ENCODE measurements at regions not wholly inside any gene's neighbourhood (a gene's known extent, or its start where the extent isn't known, plus 50 kb on each side); places are given as distances from the start of the nearest gene placed in this dataset.
A peak's percentile ranks its signal among the peaks of the same experiment; 100 is the strongest.

DNA sequence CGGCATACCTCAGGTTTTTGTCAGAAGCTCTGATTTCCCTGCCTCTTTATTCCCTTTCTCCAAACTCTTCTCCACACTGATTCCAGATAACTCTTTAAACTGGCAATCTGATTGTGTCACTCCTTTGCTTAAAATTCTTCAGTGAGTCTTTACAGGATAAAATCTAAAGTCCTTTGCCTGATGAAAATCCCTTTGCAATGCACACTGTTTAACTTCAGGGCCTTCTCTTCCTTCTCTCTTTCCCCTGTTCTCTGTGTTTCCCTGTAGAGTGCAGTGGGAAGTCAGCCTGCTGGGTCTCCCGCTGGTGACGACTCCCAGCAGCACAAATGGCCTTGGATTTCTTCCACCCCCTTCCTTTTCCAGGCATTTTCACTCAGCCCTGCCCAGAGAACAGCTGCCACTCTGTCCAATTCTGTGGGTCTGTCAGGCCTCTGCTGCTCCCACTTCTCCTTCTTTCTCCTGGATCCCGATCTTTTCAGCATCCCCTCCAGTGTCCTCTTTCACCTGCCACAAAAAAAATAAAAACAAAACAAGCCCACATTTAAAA, 189.9 kb upstream of the NWD2 start:
- TF ChIP-seq, protein P1, sequence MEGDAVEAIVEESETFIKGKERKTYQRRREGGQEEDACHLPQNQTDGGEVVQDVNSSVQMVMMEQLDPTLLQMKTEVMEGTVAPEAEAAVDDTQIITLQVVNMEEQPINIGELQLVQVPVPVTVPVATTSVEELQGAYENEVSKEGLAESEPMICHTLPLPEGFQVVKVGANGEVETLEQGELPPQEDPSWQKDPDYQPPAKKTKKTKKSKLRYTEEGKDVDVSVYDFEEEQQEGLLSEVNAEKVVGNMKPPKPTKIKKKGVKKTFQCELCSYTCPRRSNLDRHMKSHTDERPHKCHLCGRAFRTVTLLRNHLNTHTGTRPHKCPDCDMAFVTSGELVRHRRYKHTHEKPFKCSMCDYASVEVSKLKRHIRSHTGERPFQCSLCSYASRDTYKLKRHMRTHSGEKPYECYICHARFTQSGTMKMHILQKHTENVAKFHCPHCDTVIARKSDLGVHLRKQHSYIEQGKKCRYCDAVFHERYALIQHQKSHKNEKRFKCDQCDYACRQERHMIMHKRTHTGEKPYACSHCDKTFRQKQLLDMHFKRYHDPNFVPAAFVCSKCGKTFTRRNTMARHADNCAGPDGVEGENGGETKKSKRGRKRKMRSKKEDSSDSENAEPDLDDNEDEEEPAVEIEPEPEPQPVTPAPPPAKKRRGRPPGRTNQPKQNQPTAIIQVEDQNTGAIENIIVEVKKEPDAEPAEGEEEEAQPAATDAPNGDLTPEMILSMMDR (IDR thresholded peaks at IDR 0.05; ENCODE audit: low read depth, low read length): no peak
- no peak overlapping the region for H3K4me3 ChIP-seq (ENCODE audit: low read depth, low read length)
- DNase-seq (ENCODE audit: low read depth): no peak

DNA sequence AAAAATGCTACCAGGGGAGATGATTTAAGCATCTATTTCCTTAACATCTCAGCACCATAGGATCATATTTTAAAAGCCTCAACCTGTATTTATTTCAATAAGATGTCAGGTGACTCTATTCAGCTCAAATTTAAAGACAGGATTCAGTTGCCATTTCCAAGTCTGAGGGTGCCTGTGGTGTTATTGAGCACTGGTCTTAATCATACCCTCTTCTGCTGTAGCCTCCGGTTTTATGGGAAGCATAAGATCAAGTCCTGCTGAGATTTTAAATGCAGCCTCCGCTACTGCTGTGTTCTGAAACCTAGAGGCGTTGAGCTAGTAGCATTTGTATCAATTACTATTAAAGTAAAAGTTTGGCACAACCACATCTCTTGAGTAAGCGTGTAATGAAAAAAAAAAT, 185.7 kb upstream of the NWD2 start:
- no peak for DNase-seq (ENCODE audit: low read depth)
- TF ChIP-seq, protein P1 (IDR thresholded peaks at IDR 0.05; ENCODE audit: low read depth, low read length): no peak
- TF ChIP-seq, protein P2, sequence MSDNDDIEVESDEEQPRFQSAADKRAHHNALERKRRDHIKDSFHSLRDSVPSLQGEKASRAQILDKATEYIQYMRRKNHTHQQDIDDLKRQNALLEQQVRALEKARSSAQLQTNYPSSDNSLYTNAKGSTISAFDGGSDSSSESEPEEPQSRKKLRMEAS (IDR thresholded peaks at IDR 0.05; ENCODE audit: low read depth, low read length): no peak
- TF ChIP-seq POLR2A (IDR thresholded peaks at IDR 0.05; ENCODE audit: extremely low read depth, insufficient read length) (no peak), MYC (IDR thresholded peaks at IDR 0.05; ENCODE audit: low read depth, low read length) (no peak)
- H3K4me3 ChIP-seq (ENCODE audit: low read depth, low read length): no peak overlapping the region

DNA sequence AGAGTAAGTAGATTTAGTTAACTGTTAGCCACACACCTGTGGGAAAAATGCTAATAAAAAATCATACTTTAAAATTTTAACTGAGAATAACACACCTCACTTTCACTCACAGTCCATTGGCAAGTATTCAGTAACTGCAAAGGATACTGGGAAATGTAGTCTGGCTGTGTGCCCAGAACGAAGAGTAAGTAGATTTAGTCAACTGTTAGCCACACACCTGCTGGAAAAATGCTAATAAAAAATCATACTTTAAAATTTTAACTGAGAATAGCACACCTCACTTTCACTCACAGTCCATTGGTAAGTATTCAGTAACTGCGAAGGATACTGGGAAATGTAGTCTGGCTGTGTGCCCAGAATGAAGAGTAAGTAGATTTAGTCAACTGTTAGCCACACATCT, 178.4 kb upstream of the NWD2 start:
- DNase-seq (ENCODE audit: low read depth): no peak
- TF ChIP-seq, protein P2 (IDR thresholded peaks at IDR 0.05; ENCODE audit: low read depth, low read length): no peak

DNA sequence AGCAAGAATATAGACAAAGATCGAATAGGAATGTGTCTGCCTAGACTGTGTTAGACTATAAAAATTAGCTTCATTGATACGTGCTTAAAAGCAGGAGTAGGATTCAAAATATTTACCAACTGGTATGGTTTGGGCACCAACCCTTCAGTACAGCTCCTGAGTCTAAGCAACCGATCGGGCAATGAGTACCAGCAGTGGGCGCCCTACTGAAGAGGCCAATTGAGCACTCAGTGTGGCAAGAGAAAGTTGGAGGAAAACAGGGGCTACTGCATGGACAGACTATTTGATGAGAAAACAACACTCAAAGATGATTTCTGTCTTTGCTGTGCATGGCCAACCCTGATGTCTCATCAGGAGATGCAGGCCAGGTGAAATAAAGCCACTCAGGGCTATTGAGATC, 176.0 kb upstream of the NWD2 start:
- peak; percentile 21 for DNase-seq (ENCODE audit: low read depth)
- TF ChIP-seq, protein P1 (IDR thresholded peaks at IDR 0.05; ENCODE audit: low read depth, low read length): peak; percentile 55
- no peak for TF ChIP-seq POLR2A (IDR thresholded peaks at IDR 0.05; ENCODE audit: extremely low read depth, insufficient read length)

More for the DNA sequence above, 178.4 kb upstream of the NWD2 start:
- H3K4me3 ChIP-seq (ENCODE audit: low read depth, low read length): no peak overlapping the region

DNA sequence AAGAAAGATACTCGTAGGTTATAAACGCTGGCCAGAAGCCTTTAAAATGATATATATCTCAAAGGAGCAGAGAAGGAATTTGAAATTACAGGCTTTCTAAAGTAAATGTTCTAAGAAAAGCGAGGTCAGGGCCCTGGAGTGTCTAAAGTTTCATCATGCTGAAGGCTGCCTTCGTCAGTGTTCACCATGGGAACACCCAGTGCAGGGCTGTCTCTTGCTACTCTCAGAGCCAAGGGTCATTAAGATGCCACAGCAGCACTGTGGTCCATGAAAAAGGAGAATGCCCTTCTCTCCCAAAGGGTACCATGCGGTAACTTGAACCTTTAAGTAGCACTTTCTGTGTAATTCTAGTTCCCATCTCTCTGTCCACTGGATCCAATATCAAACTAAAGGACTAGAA, 174.5 kb upstream of the NWD2 start:
- DNase-seq (ENCODE audit: low read depth): no peak
- no peak overlapping the region for H3K4me3 ChIP-seq (ENCODE audit: low read depth, low read length)
- TF ChIP-seq, protein P2 (IDR thresholded peaks at IDR 0.05; ENCODE audit: low read depth, low read length): no peak
- TF ChIP-seq POLR2A (IDR thresholded peaks at IDR 0.05; ENCODE audit: extremely low read depth, insufficient read length) (no peak), MYC (IDR thresholded peaks at IDR 0.05; ENCODE audit: low read depth, low read length) (no peak)
- TF ChIP-seq, protein P1 (IDR thresholded peaks at IDR 0.05; ENCODE audit: low read depth, low read length): no peak

More for the DNA sequence above, 176.0 kb upstream of the NWD2 start:
- H3K4me3 ChIP-seq (ENCODE audit: low read depth, low read length): no peak overlapping the region

DNA sequence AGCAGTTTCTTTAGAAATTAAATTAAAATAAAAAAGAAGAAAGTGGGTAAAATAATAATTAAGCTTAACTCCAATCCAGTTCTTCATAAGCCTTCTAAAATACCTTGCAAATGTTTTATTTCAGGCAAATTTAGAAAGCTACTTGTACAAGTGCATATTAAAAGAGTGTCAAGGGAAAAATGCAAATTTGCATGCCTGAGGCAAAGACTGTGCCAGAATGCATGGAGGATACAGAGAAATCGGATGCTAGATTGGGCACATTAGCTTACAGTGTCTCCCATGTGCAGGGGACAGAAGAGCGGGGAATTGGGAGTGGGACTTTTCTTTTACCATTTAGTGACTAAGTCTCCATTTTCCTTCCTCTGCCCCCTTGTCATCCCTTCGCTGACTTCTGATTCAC, 173.0 kb upstream of the NWD2 start:
- H3K4me3 ChIP-seq (ENCODE audit: low read depth, low read length): no peak overlapping the region
- TF ChIP-seq POLR2A (IDR thresholded peaks at IDR 0.05; ENCODE audit: extremely low read depth, insufficient read length) (no peak), MYC (IDR thresholded peaks at IDR 0.05; ENCODE audit: low read depth, low read length) (no peak)
- TF ChIP-seq, protein P1 (IDR thresholded peaks at IDR 0.05; ENCODE audit: low read depth, low read length): no peak
- TF ChIP-seq, protein P2 (IDR thresholded peaks at IDR 0.05; ENCODE audit: low read depth, low read length): no peak
- DNase-seq (ENCODE audit: low read depth): no peak

Data from NB4 (cell line).